ENCODE measurements at regions not wholly inside any gene's neighbourhood (a gene's known extent, or its start where the extent isn't known, plus 50 kb on each side); places are given as distances from the start of the nearest gene placed in this dataset.
"Not testable (repeated sequence)": the region's sequence is repeated elsewhere in the genome, so short reads cannot be mapped to it uniquely, and the experiment has no call there.

GRCh38 chr13:25014398-25014973 is 81.5 kb upstream of the PABPC3 start:
- TF ChIP-seq POLR2A, CTCF (IDR thresholded peaks at IDR 0.05): not testable (repeated sequence)

All from body of pancreas (tissue), 4 donors.